HEK293T (cell line): ENCODE measurements at regions not wholly inside any gene's neighbourhood (a gene's known extent, or its start where the extent isn't known, plus 50 kb on each side); places are given as distances from the start of the nearest gene placed in this dataset.

Experiments used
- CTCF ChIA-PET: fragments of 350-600 bp; formaldehyde crosslinking; extraction: SDS; loops from one replicate; lab custom pipeline; 2021; ENCODE audit warnings: antibody characterized with exemption, inconsistent platforms; lab: Yijun Ruan, JAX
- POLR2A ChIA-PET: fragments of 350-600 bp; formaldehyde crosslinking; extraction: SDS; loops from one replicate; lab custom pipeline; 2020; ENCODE audit warnings: antibody characterized with exemption, inconsistent platforms; lab: Yijun Ruan, JAX
- DNase-seq: peaks from one replicate; pipeline ENCODE4 v3.0.0; 2012; ENCODE audit warnings: mixed read lengths; ENCODE audit errors: extremely low spot score
- ARNT ChIP-seq: fragments of 450-650 bp; IDR thresholded peaks from 2 replicates; pipeline ENCODE4 v1.6.1; 2017; ENCODE audit warnings: mild to moderate bottlenecking
- BHLHE40 ChIP-seq: fragments of 450-650 bp; IDR thresholded peaks from 2 replicates; pipeline ENCODE4 v1.6.1; 2016; ENCODE audit warnings: mild to moderate bottlenecking, moderate library complexity, borderline replicate concordance
- CTBP1 ChIP-seq: fragments of 450-650 bp; IDR thresholded peaks from 2 replicates; pipeline ENCODE4 v1.6.1; 2016; ENCODE audit warnings: borderline replicate concordance
- ELF4 ChIP-seq: fragments of 450-650 bp; IDR thresholded peaks from 2 replicates; pipeline ENCODE4 v1.6.1; 2017; ENCODE audit warnings: antibody characterized with exemption
- FOXA1 ChIP-seq: fragments of 450-650 bp; IDR thresholded peaks from 2 replicates; pipeline ENCODE4 v1.6.1; 2016; ENCODE audit warnings: mild to moderate bottlenecking
- FOXK2 ChIP-seq: fragments of 450-650 bp; IDR thresholded peaks from 2 replicates; pipeline ENCODE4 v1.6.1; 2016; ENCODE audit warnings: mild to moderate bottlenecking
- FOXM1 ChIP-seq: fragments of 450-650 bp; IDR thresholded peaks from 2 replicates; pipeline ENCODE4 v1.6.1; 2017; ENCODE audit warnings: mild to moderate bottlenecking, borderline replicate concordance
- HDGF ChIP-seq: fragments of 450-650 bp; IDR thresholded peaks from 2 replicates; pipeline ENCODE4 v1.6.1; 2017; ENCODE audit warnings: antibody characterized with exemption, borderline replicate concordance
- L3MBTL2 ChIP-seq: fragments of 450-650 bp; conservative IDR thresholded peaks from 2 replicates; pipeline ENCODE4 v1.6.1; 2016; ENCODE audit warnings: mild to moderate bottlenecking
- LEF1 ChIP-seq: fragments of 450-650 bp; IDR thresholded peaks from 2 replicates; pipeline ENCODE4 v1.6.1; 2017; ENCODE audit warnings: mild to moderate bottlenecking, borderline replicate concordance
- NFRKB ChIP-seq: fragments of 450-650 bp; IDR thresholded peaks from 2 replicates; pipeline ENCODE4 v1.6.1; 2016; ENCODE audit warnings: mild to moderate bottlenecking, moderate library complexity
- PKNOX1 ChIP-seq: fragments of 450-650 bp; IDR thresholded peaks from 2 replicates; pipeline ENCODE4 v1.6.1; 2016
- SP1 ChIP-seq: fragments of 450-650 bp; IDR thresholded peaks from 2 replicates; pipeline ENCODE4 v1.6.1; 2017
- SUZ12 ChIP-seq: fragments of 450-650 bp; IDR thresholded peaks from 2 replicates; pipeline ENCODE4 v1.6.1; 2016; ENCODE audit warnings: mild to moderate bottlenecking
- TARDBP ChIP-seq: fragments of 450-650 bp; IDR thresholded peaks from 2 replicates; pipeline ENCODE4 v1.6.1; 2016
- ZNF384 ChIP-seq: fragments of 450-650 bp; IDR thresholded peaks from 2 replicates; pipeline ENCODE4 v1.6.1; 2016

GRCh38 chr2:15864176-15864769, 76.1 kb upstream of the MYCN start:
- no peak for DNase-seq
- POLR2A ChIA-PET = no interaction called here
- CTCF ChIA-PET = no interaction called here
- TF ChIP-seq SP1 (no peak), HDGF (no peak), CTBP1 (no peak), FOXK2 (no peak), SUZ12 (no peak), LEF1 (no peak), FOXA1 (no peak), NFRKB (no peak), L3MBTL2 (no peak), FOXM1 (no peak), TARDBP (no peak), PKNOX1 (no peak), ZNF384 (no peak), BHLHE40 (no peak)

DNA sequence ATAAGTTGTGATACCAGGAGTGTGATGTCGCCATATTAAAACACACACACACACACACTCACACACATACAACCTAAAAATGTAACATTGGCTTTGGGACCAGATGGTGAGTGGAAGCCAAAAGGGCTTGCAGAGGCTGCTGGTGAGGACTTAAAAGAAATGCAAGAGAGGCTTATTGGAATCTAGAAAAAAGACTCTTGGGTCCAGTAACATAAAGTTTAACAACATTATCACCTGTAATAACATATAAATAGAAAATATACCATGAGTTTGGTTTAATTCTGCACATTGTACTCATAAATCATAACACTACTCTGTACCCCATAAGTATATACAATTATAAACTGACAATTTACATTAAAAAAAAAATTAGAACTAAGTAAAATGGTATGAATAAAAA, 74.4 kb upstream of the MYCN start:
- ChIA-PET CTCF (no interaction called here), POLR2A (no interaction called here)
- DNase-seq = no peak
- TF ChIP-seq ZNF384 = no peak
- TF ChIP-seq ARNT = no peak
- TF ChIP-seq FOXK2 = no peak

GRCh38 chr2:15866563-15867193, 73.7 kb upstream of the MYCN start:
- DNase-seq = no peak
- POLR2A ChIA-PET = no interaction called here
- CTCF ChIA-PET = no interaction called here
- no peak for TF ChIP-seq L3MBTL2
- TF ChIP-seq ELF4 = no peak
- no peak for TF ChIP-seq FOXM1
- TF ChIP-seq ARNT = no peak
- no peak for TF ChIP-seq FOXA1
- no peak for TF ChIP-seq SP1
- TF ChIP-seq TARDBP = no peak
- TF ChIP-seq NFRKB = no peak
- no peak for TF ChIP-seq FOXK2
- TF ChIP-seq HDGF = no peak
- no peak for TF ChIP-seq SUZ12
- TF ChIP-seq CTBP1 = no peak
- TF ChIP-seq PKNOX1 = no peak
- no peak for TF ChIP-seq ZNF384

GRCh38 chr2:15867194-15868171, 72.9 kb upstream of the MYCN start:
- no peak for TF ChIP-seq ELF4
- no peak for TF ChIP-seq CTBP1
- no peak for TF ChIP-seq ARNT
- TF ChIP-seq PKNOX1 = no peak
- TF ChIP-seq TARDBP = no peak
- no peak for TF ChIP-seq FOXM1
- TF ChIP-seq BHLHE40 = no peak
- TF ChIP-seq LEF1 = no peak
- TF ChIP-seq ZNF384 = no peak
- no peak for TF ChIP-seq HDGF
- CTCF ChIA-PET = no interaction called here
- no peak for DNase-seq
- POLR2A ChIA-PET = no interaction called here

DNA sequence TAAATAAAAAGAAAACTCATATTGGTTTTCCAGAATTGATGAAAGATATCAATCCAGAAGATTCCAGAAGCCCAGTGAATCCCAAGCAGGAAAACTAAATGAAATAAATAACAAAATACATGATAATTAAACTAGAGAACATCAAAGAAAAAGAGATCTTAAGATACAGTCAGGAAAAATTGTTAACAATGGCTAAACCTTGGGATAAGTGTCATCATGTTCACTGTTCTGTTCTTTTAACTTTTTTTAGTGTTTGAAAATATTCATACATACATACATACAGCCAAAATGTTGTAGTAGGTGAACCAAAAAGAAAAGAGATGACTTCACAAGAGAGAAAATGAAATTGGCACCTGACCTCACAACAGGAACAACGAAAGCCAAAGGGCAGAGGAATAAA, 72.2 kb upstream of the MYCN start:
- ChIA-PET POLR2A (no interaction called here), CTCF (no interaction called here)
- DNase-seq = no peak
- no peak for TF ChIP-seq FOXK2
- TF ChIP-seq ZNF384 = no peak
- no peak for TF ChIP-seq LEF1
- no peak for TF ChIP-seq SUZ12
- no peak for TF ChIP-seq PKNOX1
- no peak for TF ChIP-seq TARDBP
- no peak for TF ChIP-seq CTBP1
- no peak for TF ChIP-seq FOXM1
- TF ChIP-seq BHLHE40 = no peak
- TF ChIP-seq HDGF = no peak
- no peak for TF ChIP-seq ARNT
- no peak for TF ChIP-seq ELF4
- no peak for TF ChIP-seq L3MBTL2
- TF ChIP-seq NFRKB = no peak
- no peak for TF ChIP-seq SP1
- TF ChIP-seq FOXA1 = no peak
